Pancreas (tissue), 10 donors: ENCODE measurements at regions not wholly inside any gene's neighbourhood (a gene's known extent, or its start where the extent isn't known, plus 50 kb on each side); places are given as distances from the start of the nearest gene placed in this dataset.

ENCODE experiments used
- ATAC-seq, 4 donors: fragments of 200-7000 bp; cut with Tn5 transposase; one replicate each; pipeline versions ENCODE4 v1.8.0 to v1.9.1; 2020; ENCODE audit warnings: mild to moderate bottlenecking in 4 of 4, moderate library complexity in 4 of 4
- DNase-seq, 6 donors: peaks; one replicate each; pipeline ENCODE4 v3.0.0-alpha.2; 2020
- FAIRE-seq: peaks from 2 replicates; lab custom pipeline; 2012; peaks lifted over from hg19 to GRCh38; lab: Jason Lieb, UNC
- H3K27ac ChIP-seq, 4 donors: fragments of 200-600 bp; sonication (generic); 1 replicate in 3 of 4; 2 replicates in 1 of 4; pipeline versions ENCODE4 v1.5.0 to v1.8.0; 2020
- H3K27me3 ChIP-seq, 4 donors: fragments of 200-600 bp; one replicate each; pipeline ENCODE4 v1.8.0; 2021
- H3K36me3 ChIP-seq, 3 donors: fragments of 200-600 bp; sonication (generic) in 1 of 3; one replicate each; pipeline versions ENCODE4 v1.5.0 to v1.8.0; 2020 to 2021
- H3K4me1 ChIP-seq, 3 donors: fragments of 200-600 bp; one replicate each; pipeline ENCODE4 v1.8.0; 2021
- H3K4me3 ChIP-seq, 4 donors: fragments of 200-600 bp; sonication (generic) in 2 of 4; one replicate each; pipeline versions ENCODE4 v1.5.0 to v1.8.0; 2020 to 2021
- H3K9me3 ChIP-seq, 4 donors: fragments of 200-600 bp; one replicate each; pipeline ENCODE4 v1.8.0; 2021
- CTCF ChIP-seq, 4 donors: fragments of 200-600 bp; sonication (generic) in 3 of 4; IDR thresholded peaks; one replicate each; pipeline versions ENCODE4 v1.5.0 to v1.8.0; 2021; ENCODE audit warnings: antibody characterized with exemption in 4 of 4
- WGBS, 2 donors: extraction: QIAGEN DNeasy Blood & Tissue Kit; methylation state at CpG; one replicate each; pipeline ENCODE4 v1.1.7; 2013; 5-methylcytosine and 5-hydroxymethylcytosine counted together
- intact Hi-C, 3 donors: fragments of 100-400 bp; cut with DNase I; formaldehyde crosslinking; loops; one replicate each; pipeline versions ENCODE4 v1.11.1 to v1.14.2; 2022
- donor health status: healthy with polysubstance abuse.
- donor health status: DM: no; HTN: no; CAD: no; lungs with moderate emphysema.
- donor health status: DM: no; HTN: no; CAD: no.
- donor health status: control.
- donor health status: control.
- donor health status: Bipolar disorder and iron deficiency.
- donor health status: DM: yes; HTN: yes; CAD: no.
- donor health status: DM: no; HTN: no; CAD: no.
- donor health status: DM: no; HTN: no; CAD: no.
- donor health status: DM: yes; HTN: yes; CAD: no.

GRCh38 chr12:41709012-41709411, 435.7 kb downstream of the GXYLT1 start:
- FAIRE-seq (no peak), ATAC-seq (peak in 1 of 4 donors; percentile 30), DNase-seq (no peak)
- Histone ChIP-seq H3K36me3 (no peaks in the 10 kb centered on the region), H3K27ac (peak overlapping the region in 1 of 4 donors; percentile 33), H3K9me3 (no peaks in the 10 kb centered on the region), H3K4me1 (no peaks in the 10 kb centered on the region), H3K27me3 (no peaks in the 10 kb centered on the region), H3K4me3 (no peak overlapping the region)
- 32 to 36% methylated on average over 3 of the region's 3 CpGs for WGBS, 2 donors
- no peak for TF ChIP-seq CTCF (IDR thresholded peaks at IDR 0.05)
- intact Hi-C loops: no loop called here

- ATAC-seq (no peak), DNase-seq (no peak), FAIRE-seq (no peak)
- H3K27me3 ChIP-seq: no peaks in the 10 kb centered on the region
- no peak overlapping the region for H3K27ac ChIP-seq
- no peaks in the 10 kb centered on the region for H3K4me1 ChIP-seq
- no peak overlapping the region for H3K4me3 ChIP-seq
- H3K36me3 ChIP-seq: no peaks in the 10 kb centered on the region
- TF ChIP-seq CTCF (IDR thresholded peaks at IDR 0.05): no peak
- 44 to 47% methylated on average over 1 of the region's 1 CpG for WGBS, 2 donors
- H3K9me3 ChIP-seq: no peaks in the 10 kb centered on the region
- intact Hi-C loops: no loop called here
Observed at GRCh38 chr12:41706376-41706775, 438.3 kb downstream of the GXYLT1 start.

GRCh38 chr12:41701943-41702601, 442.6 kb downstream of the GXYLT1 start:
- no peak for FAIRE-seq
- no peak for TF ChIP-seq CTCF (IDR thresholded peaks at IDR 0.05)

GRCh38 chr12:41700940-41701339, 443.7 kb downstream of the GXYLT1 start:
- WGBS, 2 donors: 56 to 59% methylated on average over 4 of the region's 4 CpGs
- DNase-seq (no peak), FAIRE-seq (no peak), ATAC-seq (no peak)
- Histone ChIP-seq H3K27me3 (no peaks in the 10 kb centered on the region), H3K36me3 (no peaks in the 10 kb centered on the region), H3K9me3 (no peaks in the 10 kb centered on the region), H3K4me3 (no peak overlapping the region), H3K4me1 (no peaks in the 10 kb centered on the region), H3K27ac (no peak overlapping the region)
- intact Hi-C loops: no loop called here
- no peak for TF ChIP-seq CTCF (IDR thresholded peaks at IDR 0.05)

More at GRCh38 chr12:41701943-41702601, 442.6 kb downstream of the GXYLT1 start:
- Histone ChIP-seq H3K36me3 (no peaks in the 10 kb centered on the region), H3K4me1 (no peaks in the 10 kb centered on the region), H3K9me3 (no peaks in the 10 kb centered on the region), H3K27ac (no peak overlapping the region), H3K27me3 (no peaks in the 10 kb centered on the region), H3K4me3 (no peak overlapping the region)
- intact Hi-C loops: no loop called here
- ATAC-seq: no peak
- WGBS, 2 donors: 16 to 17% methylated on average over 2 of the region's 2 CpGs
- DNase-seq: no peak

GRCh38 chr12:41699658-41700057, 445.0 kb downstream of the GXYLT1 start:
- DNase-seq (no peak), ATAC-seq (no peak), FAIRE-seq (no peak)
- intact Hi-C loops: no loop called here
- Histone ChIP-seq H3K9me3 (no peaks in the 10 kb centered on the region), H3K27me3 (no peaks in the 10 kb centered on the region), H3K4me1 (no peaks in the 10 kb centered on the region), H3K36me3 (no peaks in the 10 kb centered on the region), H3K27ac (no peak overlapping the region), H3K4me3 (no peak overlapping the region)
- WGBS, 2 donors: 77 to 86% methylated on average over 3 of the region's 3 CpGs
- TF ChIP-seq CTCF (IDR thresholded peaks at IDR 0.05): no peak
